Hindlimb muscle (tissue), 1 donor: ENCODE measurements at regions not wholly inside any gene's neighbourhood (a gene's known extent, or its start where the extent isn't known, plus 50 kb on each side); places are given as distances from the start of the nearest gene placed in this dataset.

Experiments used
- DNase-seq: peaks from one replicate; pipeline ENCODE4 v3.0.0-alpha.2; 2013

- no peak for DNase-seq
Measured at GRCh38 chr18:64288432-64288831, 139.5 kb upstream of the LINC00305 start.

- DNase-seq = no peak
Measured at GRCh38 chr18:64287926-64288325, 139.0 kb upstream of the LINC00305 start.

- DNase-seq = no peak
Measured at GRCh38 chr18:64283059-64283458, 134.2 kb upstream of the LINC00305 start.

GRCh38 chr18:64278026-64278425 is 129.1 kb upstream of the LINC00305 start:
- no peak for DNase-seq

GRCh38 chr18:64276311-64277090 is 127.6 kb upstream of the LINC00305 start:
- no peak for DNase-seq

DNA sequence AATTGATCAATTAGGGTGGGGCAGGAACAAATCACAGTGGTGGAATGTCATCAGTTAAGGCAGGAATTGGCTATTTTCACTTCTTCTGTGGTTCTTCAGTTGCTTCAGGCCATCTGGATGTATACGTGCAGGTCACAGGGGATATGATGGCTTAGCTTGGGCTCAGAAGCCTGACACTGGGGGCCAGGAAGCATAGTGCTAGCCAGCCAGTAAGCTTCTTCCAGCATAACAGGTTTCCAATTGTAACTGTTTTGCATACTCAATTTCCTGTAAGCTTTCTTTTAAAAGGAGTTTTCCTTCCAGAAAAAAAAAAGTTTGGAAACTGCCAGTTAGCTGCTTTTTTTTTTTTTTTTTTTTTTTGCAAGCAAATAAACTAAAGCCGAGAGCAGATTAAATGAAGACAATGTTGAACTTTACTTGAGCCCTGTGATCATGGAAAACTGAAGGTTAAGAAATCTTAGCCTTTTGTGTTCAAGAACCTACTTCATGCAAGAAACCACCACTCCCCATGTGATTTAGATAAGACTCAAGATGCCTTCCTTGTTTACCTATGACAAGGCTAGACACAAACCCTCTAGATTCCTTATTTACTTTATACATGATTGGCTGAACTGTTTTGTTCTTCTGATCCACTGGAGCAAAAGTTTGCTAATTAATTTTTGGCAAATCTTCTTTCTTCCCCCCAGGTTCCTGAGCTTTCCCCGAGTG is 126.9 kb upstream of the LINC00305 start:
- no peak for DNase-seq

GRCh38 chr18:64273724-64274123 is 124.8 kb upstream of the LINC00305 start:
- no peak for DNase-seq

DNA sequence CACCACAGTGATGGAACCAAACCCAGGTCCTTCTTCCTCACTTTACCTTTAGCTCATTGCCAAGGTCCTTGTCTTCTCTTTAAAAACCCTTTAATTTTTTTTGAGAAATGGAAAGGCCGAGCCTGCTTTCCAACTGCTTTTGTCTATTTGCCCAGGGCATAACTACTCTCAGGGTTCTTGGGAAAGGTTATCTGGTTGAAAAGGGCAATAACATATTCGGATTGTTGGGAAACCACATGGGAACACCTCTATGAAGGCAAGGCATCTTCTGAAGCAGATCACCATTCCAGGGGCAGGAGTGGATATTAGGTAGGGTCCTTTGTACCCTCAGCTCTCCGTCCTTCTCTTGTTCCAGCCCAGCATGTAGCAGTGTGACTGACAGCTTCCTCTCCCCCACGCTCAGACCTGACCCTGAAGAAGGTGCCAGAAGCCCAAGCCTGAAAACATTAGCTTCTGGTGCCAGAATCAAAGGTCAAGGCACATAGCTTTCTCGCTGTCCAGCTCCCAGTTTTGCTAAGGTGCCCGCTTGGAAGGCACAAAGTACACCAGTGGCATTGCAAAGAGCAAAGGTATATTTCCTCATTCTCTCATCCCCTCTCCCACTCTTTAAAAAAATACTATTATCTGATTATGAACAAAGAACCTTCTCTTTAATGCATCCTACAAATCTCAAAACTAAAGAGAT is 123.2 kb upstream of the LINC00305 start:
- no peak for DNase-seq

DNA sequence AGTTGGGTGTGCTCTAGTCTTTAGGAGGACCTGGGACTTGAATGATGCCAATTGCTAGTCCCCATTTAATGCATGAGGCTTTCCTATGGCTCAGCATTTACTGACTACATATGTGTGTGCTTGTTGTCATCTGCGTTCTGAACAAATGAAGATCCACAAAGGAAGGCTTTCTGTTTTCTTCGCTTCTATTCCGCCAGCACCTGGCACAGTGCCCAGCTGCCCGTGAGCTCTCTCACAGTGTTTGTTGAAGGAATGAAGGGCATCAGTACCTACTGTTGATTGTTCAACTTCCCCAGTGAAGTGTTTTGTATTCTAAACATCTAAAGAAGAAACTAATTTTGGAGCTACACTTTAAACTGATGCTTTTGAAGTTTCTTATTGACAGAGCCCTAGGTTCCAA is 122.4 kb upstream of the LINC00305 start:
- no peak for DNase-seq

DNA sequence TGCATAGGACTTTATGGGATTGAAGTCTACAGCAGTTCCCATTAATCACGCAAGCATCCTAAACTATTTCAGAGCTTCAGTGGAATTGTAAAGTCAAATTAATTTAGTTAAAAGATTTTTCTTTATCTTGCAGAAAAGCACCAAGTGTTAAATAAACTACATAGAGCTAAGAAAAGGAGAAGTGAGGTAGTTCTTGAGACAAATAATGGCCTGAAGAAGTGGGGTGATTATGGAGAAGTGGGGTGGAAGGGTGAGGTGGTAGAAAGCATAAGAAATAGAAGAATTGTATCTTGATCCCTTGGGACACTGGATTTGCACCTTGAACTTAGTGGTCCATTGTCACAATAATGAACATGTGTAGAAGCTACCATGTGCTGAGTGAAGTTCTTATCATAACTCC is 121.7 kb upstream of the LINC00305 start:
- no peak for DNase-seq

GRCh38 chr18:64270121-64270520 is 121.2 kb upstream of the LINC00305 start:
- no peak for DNase-seq

DNA sequence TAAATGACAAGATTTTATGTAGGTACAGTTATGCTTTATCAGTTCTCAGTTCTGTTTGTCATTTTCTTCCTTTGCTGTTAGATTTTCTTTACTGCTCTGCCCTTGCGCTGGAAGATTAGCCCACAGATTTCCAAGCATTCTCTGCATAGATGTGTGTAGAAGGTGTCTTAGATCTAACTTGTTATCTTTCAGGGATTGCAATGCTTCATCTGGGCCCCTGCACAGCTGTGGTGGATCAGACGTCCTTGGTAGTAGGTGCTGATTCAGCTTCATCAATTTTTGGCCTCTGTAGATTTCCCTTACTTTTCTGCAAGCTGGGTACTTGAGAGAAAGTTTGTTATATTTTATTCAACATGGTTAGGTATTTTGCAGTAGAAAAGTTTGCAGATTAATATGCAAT is 115.3 kb upstream of the LINC00305 start:
- no peak for DNase-seq

DNA sequence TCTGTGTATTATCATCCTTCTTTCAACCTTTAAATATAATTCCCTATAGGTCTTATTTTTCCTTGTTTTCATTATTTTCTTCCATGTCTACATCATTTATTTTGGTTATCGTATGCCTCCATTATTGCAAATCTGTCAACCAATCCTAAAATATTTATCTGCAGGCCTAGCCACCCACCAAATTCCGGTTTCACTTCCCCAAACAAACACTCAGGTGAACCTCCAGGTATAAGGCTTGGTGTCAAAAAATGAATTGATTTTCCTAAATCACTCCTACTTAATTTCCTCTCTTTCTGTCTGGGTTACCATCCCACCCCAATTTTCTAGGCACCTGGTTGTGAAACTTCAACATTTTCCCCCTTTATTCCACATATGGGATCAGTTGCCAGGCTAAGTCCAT is 111.9 kb upstream of the LINC00305 start:
- no peak for DNase-seq

DNA sequence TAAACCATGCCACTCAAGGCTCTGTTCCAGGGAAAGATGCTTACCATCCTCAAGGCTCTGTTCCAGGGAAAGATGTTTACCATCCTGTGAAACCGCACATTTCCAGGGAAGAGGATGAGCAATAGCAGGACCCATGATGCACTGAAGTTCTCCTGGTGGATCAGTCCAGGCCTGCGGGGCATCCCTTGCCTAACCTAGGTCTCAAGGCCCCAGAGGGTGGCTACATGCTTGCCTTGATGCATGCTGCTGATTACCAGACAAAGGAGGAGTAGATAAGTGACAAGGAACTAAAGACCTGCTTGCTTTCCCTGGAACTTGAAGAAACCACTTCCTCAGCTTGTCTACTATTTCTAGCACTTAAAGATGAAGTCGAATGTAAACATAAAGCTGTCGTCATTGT is 111.0 kb upstream of the LINC00305 start:
- DNase-seq = no peak

DNA sequence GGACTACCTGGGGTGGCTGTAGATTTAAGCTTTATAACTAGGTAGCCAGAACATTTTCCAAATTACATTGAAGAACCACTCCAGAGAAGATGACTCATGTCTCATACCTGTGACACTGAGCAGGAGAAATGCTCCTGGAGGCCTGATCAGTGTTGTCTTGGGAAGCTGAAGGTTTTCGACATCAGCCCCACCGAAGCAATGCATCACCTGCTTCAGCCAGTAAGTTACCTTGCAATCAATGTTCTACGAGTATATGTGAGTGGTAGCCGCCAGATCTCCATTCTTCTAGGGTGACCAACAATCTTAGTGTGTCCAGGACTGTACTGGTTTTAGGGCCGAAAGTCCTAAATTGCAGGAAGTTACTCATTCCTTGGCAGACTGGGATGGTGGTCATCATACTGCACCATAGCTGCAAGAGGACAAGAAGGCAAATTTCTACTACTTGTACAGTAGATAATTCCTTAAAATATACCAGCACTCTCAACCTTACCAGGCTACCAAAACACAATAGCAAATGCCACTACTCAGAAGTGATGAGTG is 109.3 kb upstream of the LINC00305 start:
- DNase-seq = no peak

GRCh38 chr18:64254399-64255093 is 105.7 kb upstream of the LINC00305 start:
- DNase-seq = no peak

DNA sequence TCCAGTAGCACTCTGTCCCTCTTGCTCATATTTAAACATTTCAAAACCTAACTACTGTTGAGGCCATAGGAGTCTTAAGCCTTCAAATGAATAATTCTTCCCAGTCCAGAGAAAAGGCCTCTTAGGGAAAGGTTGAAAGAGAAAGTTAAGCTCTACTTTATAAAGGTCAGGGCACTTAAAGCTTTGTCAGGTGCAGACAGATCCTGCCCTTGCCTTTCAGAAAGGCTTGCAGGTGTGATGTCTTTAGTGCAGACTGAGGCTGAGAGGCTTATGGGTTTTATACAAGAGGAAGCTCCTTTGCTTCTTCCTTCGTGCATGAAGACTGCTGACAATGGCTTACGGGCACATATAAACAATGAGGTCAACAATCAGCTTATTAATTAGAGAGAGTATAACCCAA is 105.0 kb upstream of the LINC00305 start:
- no peak for DNase-seq

DNA sequence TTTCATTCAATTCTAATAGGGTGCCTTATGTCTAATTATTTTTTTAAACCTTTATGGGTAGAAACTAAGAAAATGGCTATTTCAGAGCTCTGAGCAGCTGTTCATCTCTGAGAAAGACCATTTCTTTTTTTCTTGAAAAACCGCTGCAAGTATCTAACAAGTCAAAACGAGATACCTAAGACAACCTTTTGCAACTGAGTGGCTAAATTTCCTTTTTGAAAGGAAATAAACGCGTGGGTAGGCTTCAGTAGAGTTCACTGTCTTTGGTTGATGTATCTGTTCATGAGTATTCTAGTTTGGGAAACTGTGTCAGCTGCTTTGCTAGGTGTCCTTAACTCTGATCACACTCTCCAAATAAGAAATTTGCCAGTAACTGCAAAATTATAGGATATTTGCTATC is 104.3 kb upstream of the LINC00305 start:
- no peak for DNase-seq

DNA sequence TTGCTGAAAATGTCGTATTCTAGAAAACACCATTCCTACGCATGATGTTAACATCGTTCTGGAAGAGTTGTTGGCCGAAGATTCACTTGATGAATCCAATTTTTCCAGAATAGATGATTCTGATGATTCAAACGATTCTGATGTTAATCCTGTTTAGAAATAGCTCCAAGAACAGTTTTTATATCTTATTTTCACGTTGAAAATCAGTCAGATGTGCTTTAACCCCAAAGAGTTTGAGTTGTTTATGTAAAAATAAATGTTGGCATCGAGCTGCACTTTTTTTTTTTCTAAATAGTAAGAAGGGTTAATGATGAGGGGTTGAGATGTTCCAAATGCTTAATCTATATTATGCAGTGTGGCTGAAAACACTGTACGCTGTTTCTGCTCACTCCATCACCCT is 99.9 kb upstream of the LINC00305 start:
- DNase-seq = no peak

DNA sequence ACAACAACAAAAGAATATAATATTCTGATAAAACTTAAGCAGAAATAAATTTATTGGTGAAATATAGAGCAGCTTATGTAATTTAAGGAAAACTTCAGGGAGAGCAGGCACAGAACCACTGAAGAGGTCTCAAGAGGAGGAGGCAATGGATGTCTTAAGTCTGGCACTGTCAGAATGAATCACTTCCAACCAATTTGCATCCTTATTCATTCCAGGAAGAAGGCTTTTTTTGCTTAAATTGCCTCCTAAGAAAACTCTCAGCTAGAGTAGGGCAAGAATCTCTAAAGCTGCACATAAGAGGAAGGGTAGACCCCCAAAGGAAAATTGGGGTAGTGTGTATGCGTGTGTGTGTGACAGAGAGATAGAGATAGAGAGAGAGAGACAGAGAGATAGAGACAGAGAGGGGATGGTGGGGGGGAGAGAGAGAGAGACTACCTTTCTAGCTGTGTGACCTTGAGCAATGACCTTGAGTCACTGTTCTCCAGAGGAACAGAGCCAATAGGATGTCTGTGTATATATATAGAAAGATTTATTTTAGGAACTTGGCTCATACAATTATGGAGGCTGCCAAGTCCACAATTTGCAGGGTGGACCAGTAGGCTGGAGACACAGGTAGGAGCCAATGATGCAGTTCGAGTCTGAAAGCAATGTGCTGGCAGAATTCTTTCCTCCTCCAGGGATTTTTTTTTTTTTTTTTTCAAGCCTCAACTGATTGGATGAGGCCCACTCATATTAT is 96.4 kb upstream of the LINC00305 start:
- no peak for DNase-seq

DNA sequence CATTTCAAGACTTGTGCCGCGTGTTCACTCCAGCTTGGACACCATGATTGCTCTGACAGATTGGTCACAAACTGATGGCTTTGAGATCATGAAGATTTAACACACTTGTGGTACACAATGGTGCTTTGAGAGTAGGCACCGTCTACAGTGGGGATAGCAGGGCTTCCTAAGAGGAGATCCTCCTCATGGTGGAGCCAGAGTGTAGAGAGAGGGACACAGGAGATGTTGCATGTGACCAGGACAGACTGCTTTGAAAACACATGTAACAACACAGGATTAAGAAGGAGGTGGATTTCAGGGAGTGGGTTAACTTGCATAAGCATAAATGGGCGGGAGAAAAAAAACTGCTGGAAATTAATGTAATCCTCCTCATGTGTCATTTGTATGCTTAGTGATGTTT is 95.7 kb upstream of the LINC00305 start:
- no peak for DNase-seq

- DNase-seq = no peak
Measured at GRCh38 chr18:64240316-64240715, 91.4 kb upstream of the LINC00305 start.
